Pancreas (tissue), 10 donors: ENCODE measurements at regions not wholly inside any gene's neighbourhood (a gene's known extent, or its start where the extent isn't known, plus 50 kb on each side); places are given as distances from the start of the nearest gene placed in this dataset.
"Not testable (repeated sequence)": the region's sequence is repeated elsewhere in the genome, so short reads cannot be mapped to it uniquely, and the experiment has no call there.

Source experiments
- ATAC-seq, 4 donors: fragments of 200-7000 bp; cut with Tn5 transposase; one replicate each; pipeline versions ENCODE4 v1.8.0 to v1.9.1; 2020; ENCODE audit warnings: mild to moderate bottlenecking in 4 of 4, moderate library complexity in 4 of 4
- DNase-seq, 6 donors: peaks; one replicate each; pipeline ENCODE4 v3.0.0-alpha.2; 2020
- FAIRE-seq: peaks from 2 replicates; lab custom pipeline; 2012; peaks lifted over from hg19 to GRCh38; lab: Jason Lieb, UNC
- H3K27ac ChIP-seq, 4 donors: fragments of 200-600 bp; sonication (generic); 1 replicate in 3 of 4; 2 replicates in 1 of 4; pipeline versions ENCODE4 v1.5.0 to v1.8.0; 2020
- H3K27me3 ChIP-seq, 4 donors: fragments of 200-600 bp; one replicate each; pipeline ENCODE4 v1.8.0; 2021
- H3K36me3 ChIP-seq, 3 donors: fragments of 200-600 bp; sonication (generic) in 1 of 3; one replicate each; pipeline versions ENCODE4 v1.5.0 to v1.8.0; 2020 to 2021
- H3K4me1 ChIP-seq, 3 donors: fragments of 200-600 bp; one replicate each; pipeline ENCODE4 v1.8.0; 2021
- H3K4me3 ChIP-seq, 4 donors: fragments of 200-600 bp; sonication (generic) in 2 of 4; one replicate each; pipeline versions ENCODE4 v1.5.0 to v1.8.0; 2020 to 2021
- H3K9me3 ChIP-seq, 4 donors: fragments of 200-600 bp; one replicate each; pipeline ENCODE4 v1.8.0; 2021
- CTCF ChIP-seq, 4 donors: fragments of 200-600 bp; sonication (generic) in 3 of 4; IDR thresholded peaks; one replicate each; pipeline versions ENCODE4 v1.5.0 to v1.8.0; 2021; ENCODE audit warnings: antibody characterized with exemption in 4 of 4
- WGBS, 2 donors: extraction: QIAGEN DNeasy Blood & Tissue Kit; methylation state at CpG; one replicate each; pipeline ENCODE4 v1.1.7; 2013; 5-methylcytosine and 5-hydroxymethylcytosine counted together
- intact Hi-C, 3 donors: fragments of 100-400 bp; cut with DNase I; formaldehyde crosslinking; loops; one replicate each; pipeline versions ENCODE4 v1.11.1 to v1.14.2; 2022
- donor health status: healthy with polysubstance abuse.
- donor health status: DM: no; HTN: no; CAD: no; lungs with moderate emphysema.
- donor health status: DM: no; HTN: no; CAD: no.
- donor health status: control.
- donor health status: control.
- donor health status: Bipolar disorder and iron deficiency.
- donor health status: DM: yes; HTN: yes; CAD: no.
- donor health status: DM: no; HTN: no; CAD: no.
- donor health status: DM: no; HTN: no; CAD: no.
- donor health status: DM: yes; HTN: yes; CAD: no.

GRCh38 chr4:166198516-166199310 is 325.7 kb downstream of the TLL1 start:
- no peak overlapping the region for H3K4me3 ChIP-seq
- no peaks in the 10 kb centered on the region for H3K4me1 ChIP-seq
- 61 to 77% methylated on average over 12 of the region's 12 CpGs for WGBS, 2 donors
- no peak for TF ChIP-seq CTCF (IDR thresholded peaks at IDR 0.05)
- no peak for DNase-seq
- no peak for FAIRE-seq
- no peaks in the 10 kb centered on the region for H3K9me3 ChIP-seq
- H3K27ac ChIP-seq, result no peak overlapping the region
- H3K36me3 ChIP-seq, result no peaks in the 10 kb centered on the region
- ATAC-seq, result no peak
- H3K27me3 ChIP-seq, result no peaks in the 10 kb centered on the region
- intact Hi-C loops, result no loop called here

DNA sequence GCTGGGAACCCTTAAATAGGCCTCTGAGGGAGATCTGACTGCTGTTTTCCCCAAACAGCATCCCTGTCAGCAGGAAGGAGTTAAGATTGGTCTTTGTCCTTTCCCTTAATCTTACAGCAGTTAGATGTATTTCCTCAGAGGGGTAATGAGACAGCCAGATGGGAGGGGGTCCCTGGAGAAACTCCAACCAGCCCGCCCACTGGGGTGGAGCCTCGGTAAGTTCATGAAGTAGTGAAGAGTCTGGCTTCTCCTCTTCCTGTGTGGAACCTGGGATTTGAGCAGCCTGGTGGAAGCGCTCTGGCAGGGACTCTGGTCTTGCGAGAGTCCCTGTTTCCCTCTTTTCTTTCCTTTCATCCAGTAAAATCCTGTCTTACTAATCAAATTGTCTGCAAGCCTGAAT is 330.0 kb downstream of the TLL1 start:
- 75% methylated on average over 4 of the region's 4 CpGs for WGBS, 2 donors
- no peaks in the 10 kb centered on the region for H3K27me3 ChIP-seq
- H3K4me3 ChIP-seq, result no peak overlapping the region
- H3K27ac ChIP-seq, result no peak overlapping the region
- no peak for TF ChIP-seq CTCF (IDR thresholded peaks at IDR 0.05)
- ATAC-seq (no peak), DNase-seq (peak in 1 of 6 donors; percentile 21), FAIRE-seq (no peak)
- no peaks in the 10 kb centered on the region for H3K4me1 ChIP-seq
- intact Hi-C loops, result no loop called here
- no peaks in the 10 kb centered on the region for H3K9me3 ChIP-seq
- H3K36me3 ChIP-seq, result no peaks in the 10 kb centered on the region

- H3K36me3 ChIP-seq, FAIRE-seq, DNase-seq, H3K27me3 ChIP-seq, H3K9me3 ChIP-seq, intact Hi-C loops, H3K4me1 ChIP-seq, H3K27ac ChIP-seq, ATAC-seq, H3K4me3 ChIP-seq: not testable (repeated sequence)
- 68 to 74% methylated on average over 4 of the region's 4 CpGs for WGBS, 2 donors
Observed at GRCh38 chr4:166212326-166212725, 339.3 kb downstream of the TLL1 start.

GRCh38 chr4:166222271-166222670 is 349.2 kb downstream of the TLL1 start:
- DNase-seq, result no peak
- no peaks in the 10 kb centered on the region for H3K36me3 ChIP-seq
- WGBS, 2 donors, result 53 to 56% methylated on average over 1 of the region's 1 CpG
- H3K4me3 ChIP-seq, result no peak overlapping the region
- no peaks in the 10 kb centered on the region for H3K27me3 ChIP-seq
- ATAC-seq, result no peak
- no peak overlapping the region for H3K27ac ChIP-seq
- H3K4me1 ChIP-seq, result no peaks in the 10 kb centered on the region
- intact Hi-C loops, result no loop called here
- no peak for TF ChIP-seq CTCF (IDR thresholded peaks at IDR 0.05)
- FAIRE-seq, result no peak
- H3K9me3 ChIP-seq, result no peaks in the 10 kb centered on the region

DNA sequence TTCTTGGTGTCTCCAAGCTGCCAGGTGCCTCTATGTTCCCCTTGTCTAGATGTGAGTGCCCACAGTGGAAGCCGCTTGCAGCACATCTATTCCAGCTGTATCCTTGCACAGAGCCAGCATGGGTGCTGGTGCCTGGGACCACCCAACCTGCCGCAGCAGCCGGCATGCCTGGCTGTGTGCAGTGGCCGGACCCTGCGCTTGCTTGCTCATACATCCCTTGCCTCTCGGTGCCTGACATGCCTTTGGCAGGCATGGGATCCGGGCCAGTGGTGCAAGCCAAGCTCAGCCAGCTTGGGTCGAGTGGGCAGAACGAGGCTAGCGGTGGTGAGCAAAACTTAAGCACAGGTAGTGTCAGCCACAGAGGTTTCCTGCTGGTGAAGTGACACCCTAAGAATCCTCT is 355.1 kb downstream of the TLL1 start:
- intact Hi-C loops, result no loop called here
- Histone ChIP-seq H3K27me3 (no peaks in the 10 kb centered on the region), H3K27ac (no peak overlapping the region), H3K4me1 (no peaks in the 10 kb centered on the region), H3K4me3 (no peak overlapping the region), H3K36me3 (no peaks in the 10 kb centered on the region), H3K9me3 (no peaks in the 10 kb centered on the region)
- FAIRE-seq, result no peak
- ATAC-seq, result no peak
- WGBS, 2 donors, result 79 to 80% methylated on average over 10 of the region's 10 CpGs
- TF ChIP-seq CTCF (IDR thresholded peaks at IDR 0.05), result no peak
- peak in 1 of 6 donors; percentile 39 for DNase-seq
